Upper lobe of left lung (tissue), 6 donors: ENCODE measurements at regions not wholly inside any gene's neighbourhood (a gene's known extent, or its start where the extent isn't known, plus 50 kb on each side); places are given as distances from the start of the nearest gene placed in this dataset.

ENCODE experiments used
- ATAC-seq, 2 donors: fragments of 200-7000 bp; cut with Tn5 transposase; one replicate each; pipeline ENCODE4 v1.9.1; 2022; ENCODE audit warnings: mild to moderate bottlenecking in 2 of 2, moderate library complexity in 2 of 2; ENCODE audit not compliant: low FRiP score in 2 of 2
- DNase-seq, 2 donors: peaks; one replicate each; pipeline ENCODE4 v3.0.0-alpha.2; 2019 to 2020
- H3K27ac ChIP-seq, 4 donors: fragments of 200-600 bp; sonication (generic); one replicate each; pipeline ENCODE4 v1.5.1; 2016 to 2019
- H3K27me3 ChIP-seq, 4 donors: fragments of 200-600 bp; sonication (generic); one replicate each; pipeline ENCODE4 v1.5.1; 2017 to 2019
- H3K36me3 ChIP-seq, 4 donors: fragments of 200-600 bp; sonication (generic); one replicate each; pipeline ENCODE4 v1.5.1; 2016 to 2019
- H3K4me1 ChIP-seq, 4 donors: fragments of 200-600 bp; sonication (generic); one replicate each; pipeline ENCODE4 v1.5.1; 2018 to 2019
- H3K4me3 ChIP-seq, 4 donors: fragments of 200-600 bp; sonication (generic); one replicate each; pipeline ENCODE4 v1.5.1; 2017 to 2019; ENCODE audit warnings: mild to moderate bottlenecking in 2 of 4, moderate library complexity in 1 of 4
- H3K9me3 ChIP-seq, 4 donors: fragments of 200-600 bp; sonication (generic); one replicate each; pipeline ENCODE4 v1.5.1; 2018 to 2019
- EP300 ChIP-seq, 4 donors: sonication (generic); formaldehyde crosslinking; IDR thresholded peaks; one replicate each; pipeline ENCODE4 v1.5.1; 2017; ENCODE audit warnings: antibody characterized with exemption in 4 of 4, control low read depth in 2 of 4
- POLR2A ChIP-seq, 4 donors: fragments of 450-650 bp; IDR thresholded peaks; one replicate each; pipeline ENCODE4 v1.5.1; 2016 to 2017; ENCODE audit warnings: antibody characterized with exemption in 4 of 4, mild to moderate bottlenecking in 2 of 4
- POLR2AphosphoS5 ChIP-seq, 2 donors: sonication (generic); formaldehyde crosslinking; IDR thresholded peaks; one replicate each; pipeline ENCODE4 v1.5.1; 2017; ENCODE audit warnings: antibody characterized with exemption in 2 of 2
- WGBS, 2 donors: methylation state at CpG; one replicate each; pipeline ENCODE4 v1.1.5; 2017 to 2018; 5-methylcytosine and 5-hydroxymethylcytosine counted together
- TF ChIP-seq, protein P1 (sequence below), 6 experiments: fragments of 450-650 bp in 4 of 6; fragments of 200-600 bp in 2 of 6; sonication (generic) in 2 of 6; IDR thresholded peaks; one replicate each; pipeline ENCODE4 v1.5.1; 2016 to 2019; ENCODE audit warnings: antibody characterized with exemption in 6 of 6
- donor health status: DM: no; HTN: no; CAD: no; lungs with moderate emphysema.
- donor health status: DM: no; HTN: yes; CAD: no; lungs with severe emphysema.

GRCh38 chr10:9734218-9734617, 1283.5 kb upstream of the CELF2 start:
- Histone ChIP-seq H3K27ac (no peak overlapping the region), H3K9me3 (no peaks in the 10 kb centered on the region), H3K4me1 (no peaks in the 10 kb centered on the region), H3K36me3 (no peaks in the 10 kb centered on the region), H3K27me3 (no peaks in the 10 kb centered on the region), H3K4me3 (no peak overlapping the region)
- 61 to 63% methylated on average over 5 of the region's 5 CpGs for WGBS, 2 donors
- TF ChIP-seq EP300 (IDR thresholded peaks at IDR 0.05) (no peak), POLR2A (IDR thresholded peaks at IDR 0.05) (no peak), POLR2AphosphoS5 (IDR thresholded peaks at IDR 0.05) (no peak)
- TF ChIP-seq, protein P1, sequence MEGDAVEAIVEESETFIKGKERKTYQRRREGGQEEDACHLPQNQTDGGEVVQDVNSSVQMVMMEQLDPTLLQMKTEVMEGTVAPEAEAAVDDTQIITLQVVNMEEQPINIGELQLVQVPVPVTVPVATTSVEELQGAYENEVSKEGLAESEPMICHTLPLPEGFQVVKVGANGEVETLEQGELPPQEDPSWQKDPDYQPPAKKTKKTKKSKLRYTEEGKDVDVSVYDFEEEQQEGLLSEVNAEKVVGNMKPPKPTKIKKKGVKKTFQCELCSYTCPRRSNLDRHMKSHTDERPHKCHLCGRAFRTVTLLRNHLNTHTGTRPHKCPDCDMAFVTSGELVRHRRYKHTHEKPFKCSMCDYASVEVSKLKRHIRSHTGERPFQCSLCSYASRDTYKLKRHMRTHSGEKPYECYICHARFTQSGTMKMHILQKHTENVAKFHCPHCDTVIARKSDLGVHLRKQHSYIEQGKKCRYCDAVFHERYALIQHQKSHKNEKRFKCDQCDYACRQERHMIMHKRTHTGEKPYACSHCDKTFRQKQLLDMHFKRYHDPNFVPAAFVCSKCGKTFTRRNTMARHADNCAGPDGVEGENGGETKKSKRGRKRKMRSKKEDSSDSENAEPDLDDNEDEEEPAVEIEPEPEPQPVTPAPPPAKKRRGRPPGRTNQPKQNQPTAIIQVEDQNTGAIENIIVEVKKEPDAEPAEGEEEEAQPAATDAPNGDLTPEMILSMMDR (IDR thresholded peaks at IDR 0.05): no peak
- ATAC-seq (no peak), DNase-seq (no peak)

GRCh38 chr10:9735731-9736130, 1281.9 kb upstream of the CELF2 start:
- Histone ChIP-seq H3K27ac (no peak overlapping the region), H3K4me1 (no peaks in the 10 kb centered on the region), H3K9me3 (no peaks in the 10 kb centered on the region), H3K36me3 (no peaks in the 10 kb centered on the region), H3K27me3 (no peaks in the 10 kb centered on the region), H3K4me3 (no peak overlapping the region)
- ATAC-seq (no peak), DNase-seq (no peak)
- TF ChIP-seq POLR2A (IDR thresholded peaks at IDR 0.05): no peak
- TF ChIP-seq POLR2AphosphoS5 (IDR thresholded peaks at IDR 0.05): no peak
- TF ChIP-seq, protein P1 (IDR thresholded peaks at IDR 0.05): no peak
- no peak for TF ChIP-seq EP300 (IDR thresholded peaks at IDR 0.05)
- WGBS, 2 donors: 88 to 89% methylated on average over 2 of the region's 2 CpGs

DNA sequence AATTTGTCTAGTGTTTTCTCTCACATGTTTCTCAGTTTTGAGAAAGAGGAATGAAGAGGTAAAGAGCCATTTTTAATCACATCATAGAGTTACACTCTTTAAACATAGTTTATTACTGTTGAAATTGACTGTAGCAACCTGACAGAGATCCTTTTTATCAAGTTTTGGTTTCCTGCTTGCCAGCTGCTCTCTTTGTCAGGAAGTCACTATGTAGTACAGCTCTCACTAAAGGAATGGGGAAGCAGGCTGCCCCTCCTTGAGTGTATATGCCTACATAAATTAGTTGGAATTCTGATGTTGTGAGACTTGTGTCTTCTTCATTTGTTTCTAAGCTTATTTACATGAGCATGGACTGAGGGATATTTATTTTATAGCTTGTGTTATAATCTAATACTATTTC, 1274.0 kb upstream of the CELF2 start:
- DNase-seq: no peak
- ATAC-seq: no peak
- Histone ChIP-seq H3K27me3 (no peaks in the 10 kb centered on the region), H3K27ac (no peak overlapping the region), H3K9me3 (no peaks in the 10 kb centered on the region), H3K4me1 (no peaks in the 10 kb centered on the region), H3K4me3 (no peak overlapping the region), H3K36me3 (no peaks in the 10 kb centered on the region)
- no peak for TF ChIP-seq POLR2AphosphoS5 (IDR thresholded peaks at IDR 0.05)
- no peak for TF ChIP-seq EP300 (IDR thresholded peaks at IDR 0.05)

GRCh38 chr10:9745158-9745557, 1272.5 kb upstream of the CELF2 start:
- no peak for ATAC-seq
- Histone ChIP-seq H3K4me1 (no peaks in the 10 kb centered on the region), H3K27me3 (no peaks in the 10 kb centered on the region), H3K27ac (no peak overlapping the region), H3K4me3 (no peak overlapping the region), H3K36me3 (no peaks in the 10 kb centered on the region), H3K9me3 (no peaks in the 10 kb centered on the region)
- 73 to 80% methylated on average over 1 of the region's 1 CpG for WGBS, 2 donors
- DNase-seq: no peak
- TF ChIP-seq POLR2A (IDR thresholded peaks at IDR 0.05) (no peak), POLR2AphosphoS5 (IDR thresholded peaks at IDR 0.05) (no peak), EP300 (IDR thresholded peaks at IDR 0.05) (no peak)
- TF ChIP-seq, protein P1 (IDR thresholded peaks at IDR 0.05): no peak

DNA sequence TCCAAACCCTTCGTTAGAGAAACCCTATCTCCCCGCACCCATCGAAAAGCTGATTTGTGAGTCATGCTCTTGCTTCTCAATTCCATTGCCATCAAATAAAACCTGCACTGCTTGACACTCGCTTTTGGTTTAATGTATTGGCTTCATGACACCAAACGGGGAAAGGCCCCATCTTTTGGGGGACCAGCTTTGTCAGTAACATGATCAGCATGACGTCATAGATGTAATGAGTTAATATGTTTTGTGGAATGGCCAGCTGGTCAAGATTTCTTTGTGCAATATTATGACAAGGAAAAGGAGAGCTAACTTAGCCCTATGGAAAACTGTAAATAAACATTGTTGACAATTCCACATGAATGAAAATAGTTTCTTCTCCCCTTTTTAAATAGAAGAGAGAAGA, 1260.5 kb upstream of the CELF2 start:
- ATAC-seq: no peak
- whole genome bisulfite sequencing, 2 donors: 84 to 90% methylated on average over 6 of the region's 6 CpGs
- Histone ChIP-seq H3K27me3 (no peaks in the 10 kb centered on the region), H3K4me3 (no peak overlapping the region), H3K4me1 (no peaks in the 10 kb centered on the region), H3K9me3 (peaks cover 0 to 7% (median 0%) of the 10 kb centered on the region in 4 donors), H3K36me3 (no peaks in the 10 kb centered on the region), H3K27ac (no peak overlapping the region)
- DNase-seq: no peak
- TF ChIP-seq POLR2AphosphoS5 (IDR thresholded peaks at IDR 0.05) (no peak), POLR2A (IDR thresholded peaks at IDR 0.05) (no peak), EP300 (IDR thresholded peaks at IDR 0.05) (no peak)

DNA sequence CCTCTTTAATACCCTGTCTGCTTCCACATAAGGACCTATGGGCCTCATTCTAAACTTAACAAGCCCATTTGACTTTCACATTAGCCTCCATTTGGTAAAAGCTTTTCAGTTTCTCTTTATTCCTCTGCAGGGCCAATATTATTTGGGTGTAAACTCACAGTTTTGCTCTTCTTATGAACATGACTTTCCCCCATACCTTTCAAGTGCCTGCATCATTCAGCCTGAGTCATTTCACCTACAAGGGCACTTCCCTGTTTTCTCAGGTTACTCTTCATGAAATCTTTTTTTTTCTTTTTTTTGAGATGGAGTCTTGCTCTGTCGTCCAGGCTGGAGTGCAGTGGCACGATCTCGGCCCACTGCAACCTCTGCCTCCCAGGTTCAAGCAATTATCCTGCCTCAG, 1258.1 kb upstream of the CELF2 start:
- 61 to 87% methylated on average over 3 of the region's 3 CpGs for WGBS, 2 donors
- Histone ChIP-seq H3K27ac (no peak overlapping the region), H3K4me1 (no peaks in the 10 kb centered on the region), H3K27me3 (no peaks in the 10 kb centered on the region), H3K36me3 (no peaks in the 10 kb centered on the region), H3K4me3 (no peak overlapping the region), H3K9me3 (peaks cover 0 to 7% (median 0%) of the 10 kb centered on the region in 4 donors)
- ATAC-seq: no peak
- TF ChIP-seq POLR2AphosphoS5 (IDR thresholded peaks at IDR 0.05) (no peak), EP300 (IDR thresholded peaks at IDR 0.05) (no peak), POLR2A (IDR thresholded peaks at IDR 0.05) (no peak)
- TF ChIP-seq, protein P1 (IDR thresholded peaks at IDR 0.05): no peak
- DNase-seq: no peak
